GM12878 (cell line): ENCODE measurements at regions not wholly inside any gene's neighbourhood (a gene's known extent, or its start where the extent isn't known, plus 50 kb on each side); places are given as distances from the start of the nearest gene placed in this dataset.

Experiments
- ATAC-seq: fragments of 200-7000 bp; cut with Tn5 transposase; 3 replicates; pipeline ENCODE4 v1.9.1; 2020; ENCODE audit warnings: mild to moderate bottlenecking, moderate library complexity
- BruUV-seq: library from RNA; stranded (reverse); fragments of 400-500 nt; replicated peaks from 2 replicates; lab custom pipeline; 2021; lab: Mats Ljungman, UMichigan
- CTCF ChIA-PET: fragments of 300-600 bp; sonication (Branson Sonifier 250); formaldehyde crosslinking; extraction: SDS; loops from one replicate; lab custom pipeline; 2021; ENCODE audit warnings: inconsistent platforms; lab: Yijun Ruan, JAX
- POLR2A ChIA-PET: fragments of 350-600 bp; formaldehyde crosslinking; extraction: SDS; loops from one replicate; lab custom pipeline; 2021; ENCODE audit warnings: inconsistent platforms; lab: Charles Lee
- RAD21 ChIA-PET: fragments of 300-600 bp; sonication (Branson Sonifier 250); formaldehyde crosslinking; loops from one replicate; lab custom pipeline; 2023; ENCODE audit warnings: antibody characterized with exemption; ENCODE audit not compliant: unreplicated experiment; lab: Charles Lee
- SMC1A ChIA-PET: fragments of 300-600 bp; sonication (Branson Sonifier 250); formaldehyde crosslinking; loops from one replicate; lab custom pipeline; 2023; ENCODE audit not compliant: unreplicated experiment, uncharacterized antibody; lab: Charles Lee
- DNase-seq: peaks from one replicate; pipeline ENCODE4 v3.0.0-alpha.2; 2011; ENCODE audit warnings: low read depth, low spot score
- FAIRE-seq: peaks from 3 replicates; lab custom pipeline; 2011; peaks lifted over from hg19 to GRCh38; lab: Jason Lieb, UNC
- H2AFZ ChIP-seq: 2 replicates; pipeline ENCODE4 v1.6.0; 2011; ENCODE audit warnings: low read depth, low read length, control low read depth; ENCODE audit not compliant: control insufficient read depth
- H3K27ac ChIP-seq: 2 replicates; pipeline ENCODE4 v1.5.1; 2011; ENCODE audit warnings: control low read depth; ENCODE audit not compliant: control insufficient read depth, insufficient read depth
- H3K27me3 ChIP-seq, 2 experiments: replicated peaks in 1 of 2; 2 replicates each; pipeline versions ENCODE4 v1.6.0 to v1.6.1; 2011; ENCODE audit warnings: low read length in 1 of 2; ENCODE audit not compliant: control insufficient read depth in 2 of 2, insufficient read depth in 2 of 2
- H3K36me3 ChIP-seq, 2 experiments: 2 replicates each; pipeline ENCODE4 v1.5.1; 2011; ENCODE audit warnings: low read length in 1 of 2; ENCODE audit not compliant: control insufficient read depth in 2 of 2, insufficient read depth in 2 of 2
- H3K4me1 ChIP-seq: 2 replicates; pipeline ENCODE4 v1.6.1; 2011; ENCODE audit warnings: mild to moderate bottlenecking, low read length, moderate library complexity, mixed read lengths; ENCODE audit not compliant: control insufficient read depth, insufficient read depth
- H3K4me2 ChIP-seq: 2 replicates; pipeline ENCODE4 v1.6.0; 2011; ENCODE audit warnings: control low read depth; ENCODE audit not compliant: control insufficient read depth, insufficient read depth
- H3K4me3 ChIP-seq: fragments of 200-600 bp; sonication (generic); 2 replicates; pipeline ENCODE4 v1.5.1; 2016
- H3K79me2 ChIP-seq: 2 replicates; pipeline ENCODE4 v1.6.0; 2011; ENCODE audit warnings: low read length; ENCODE audit not compliant: control insufficient read depth, insufficient read depth
- H3K9ac ChIP-seq: 2 replicates; pipeline ENCODE4 v1.8.0; 2011; ENCODE audit warnings: low read length, control low read depth, mixed read lengths; ENCODE audit not compliant: control insufficient read depth, insufficient read depth
- H3K9me3 ChIP-seq: replicated peaks from 3 replicates; pipeline ENCODE4 v1.5.1; 2011; ENCODE audit warnings: mild to moderate bottlenecking, low read length; ENCODE audit not compliant: control insufficient read depth, insufficient read depth
- H4K20me1 ChIP-seq: 2 replicates; pipeline ENCODE4 v1.6.0; 2011; ENCODE audit not compliant: control insufficient read depth, insufficient read depth
- BHLHE40 ChIP-seq, 2 experiments: fragments of 450-650 bp in 1 of 2; IDR thresholded peaks; 2 replicates each; pipeline ENCODE4 v1.6.1; 2011 to 2017; ENCODE audit warnings: low read depth in 2 of 2, borderline replicate concordance in 1 of 2, improper control_type of control experiment in 1 of 2, low read length in 1 of 2, mild to moderate bottlenecking in 1 of 2
- CEBPB ChIP-seq, 2 experiments: fragments of 150-350 bp in 1 of 2; IDR thresholded peaks; 2 replicates each; pipeline ENCODE4 v1.6.1; 2012 to 2014; ENCODE audit warnings: low read depth in 2 of 2, low read length in 2 of 2, borderline replicate concordance in 1 of 2, inconsistent platforms in 1 of 2
- EGR1 ChIP-seq, 2 experiments: IDR thresholded peaks; 1 replicate in 1 of 2; 2 replicates in 1 of 2; pipeline ENCODE4 v1.6.1; 2011 to 2012; ENCODE audit warnings: low read depth in 2 of 2, low read length in 2 of 2, borderline replicate concordance in 1 of 2, mild to moderate bottlenecking in 1 of 2, moderate library complexity in 1 of 2
- IRF4 ChIP-seq: IDR thresholded peaks from 2 replicates; pipeline ENCODE4 v1.6.1; 2011; ENCODE audit warnings: low read depth, low read length
- POLR2A ChIP-seq: IDR thresholded peaks from 2 replicates; pipeline ENCODE4 v1.6.1; 2011; ENCODE audit warnings: low read depth, mild to moderate bottlenecking, low read length
- POLR2AphosphoS2 ChIP-seq: IDR thresholded peaks from 2 replicates; pipeline ENCODE4 v1.6.1; 2011; ENCODE audit warnings: low read depth, mild to moderate bottlenecking, low read length, improper control_type of control experiment, moderate library complexity
- SUZ12 ChIP-seq: fragments of 200-600 bp; sonication (generic); IDR thresholded peaks from one replicate; pipeline ENCODE4 v1.6.1; 2018; ENCODE audit warnings: antibody characterized with exemption, mild to moderate bottlenecking; ENCODE audit not compliant: unreplicated experiment
- ZNF384 ChIP-seq: IDR thresholded peaks from 2 replicates; pipeline ENCODE4 v1.6.1; 2012; ENCODE audit warnings: low read depth, mild to moderate bottlenecking, low read length, improper control_type of control experiment, borderline replicate concordance
- WGBS: methylation state at CpG from one replicate; pipeline ENCODE4 v1.1.6; 2016; ENCODE audit warnings: low lambda C conversion rate; ENCODE audit not compliant: insufficient replicate concordance, insufficient coverage; ENCODE audit errors: missing lambda C conversion rate; 5-methylcytosine and 5-hydroxymethylcytosine counted together
- in situ Hi-C: fragments of 300-500 bp; cut with MboI; formaldehyde crosslinking; loops from 9 replicates; pipeline ENCODE4 v1.14.3; 2018; ENCODE audit warnings: mixed read lengths
- intact Hi-C: fragments of 100-400 bp; cut with micrococcal nuclease; formaldehyde crosslinking; loops from one replicate; pipeline ENCODE4 v1.14.2; 2022; ENCODE audit not compliant: unreplicated experiment
- TF ChIP-seq, protein P1 (sequence below): fragments of 450-650 bp; IDR thresholded peaks from 2 replicates; pipeline ENCODE4 v1.6.1; 2017; ENCODE audit warnings: borderline replicate concordance

DNA sequence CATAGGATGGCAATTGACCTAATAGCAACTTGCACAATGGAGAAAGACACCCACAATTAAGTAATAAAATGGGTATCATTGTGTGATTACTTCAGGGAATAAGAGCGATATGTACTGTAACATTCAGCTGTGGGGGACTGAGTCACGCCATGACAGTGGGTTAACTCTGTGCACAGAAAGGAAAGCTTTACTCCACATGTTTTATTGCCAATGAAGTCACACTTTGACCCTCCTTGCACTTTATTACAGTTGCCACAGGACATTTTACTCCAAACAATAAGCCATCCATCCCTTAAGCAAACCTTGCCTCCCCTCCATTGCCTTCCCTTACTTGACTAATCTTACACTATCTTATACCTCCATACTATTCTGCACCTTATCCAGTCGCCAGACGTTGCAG lies 403.1 kb downstream of the VRK1 start (continued):
- TF ChIP-seq, protein P1, sequence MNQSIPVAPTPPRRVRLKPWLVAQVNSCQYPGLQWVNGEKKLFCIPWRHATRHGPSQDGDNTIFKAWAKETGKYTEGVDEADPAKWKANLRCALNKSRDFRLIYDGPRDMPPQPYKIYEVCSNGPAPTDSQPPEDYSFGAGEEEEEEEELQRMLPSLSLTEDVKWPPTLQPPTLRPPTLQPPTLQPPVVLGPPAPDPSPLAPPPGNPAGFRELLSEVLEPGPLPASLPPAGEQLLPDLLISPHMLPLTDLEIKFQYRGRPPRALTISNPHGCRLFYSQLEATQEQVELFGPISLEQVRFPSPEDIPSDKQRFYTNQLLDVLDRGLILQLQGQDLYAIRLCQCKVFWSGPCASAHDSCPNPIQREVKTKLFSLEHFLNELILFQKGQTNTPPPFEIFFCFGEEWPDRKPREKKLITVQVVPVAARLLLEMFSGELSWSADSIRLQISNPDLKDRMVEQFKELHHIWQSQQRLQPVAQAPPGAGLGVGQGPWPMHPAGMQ, result no peak
- TF ChIP-seq EGR1 (IDR thresholded peaks at IDR 0.05; ENCODE audit: borderline replicate concordance in 1 of 2, low read depth in 2 of 2, low read length in 2 of 2), result no peak

DNA sequence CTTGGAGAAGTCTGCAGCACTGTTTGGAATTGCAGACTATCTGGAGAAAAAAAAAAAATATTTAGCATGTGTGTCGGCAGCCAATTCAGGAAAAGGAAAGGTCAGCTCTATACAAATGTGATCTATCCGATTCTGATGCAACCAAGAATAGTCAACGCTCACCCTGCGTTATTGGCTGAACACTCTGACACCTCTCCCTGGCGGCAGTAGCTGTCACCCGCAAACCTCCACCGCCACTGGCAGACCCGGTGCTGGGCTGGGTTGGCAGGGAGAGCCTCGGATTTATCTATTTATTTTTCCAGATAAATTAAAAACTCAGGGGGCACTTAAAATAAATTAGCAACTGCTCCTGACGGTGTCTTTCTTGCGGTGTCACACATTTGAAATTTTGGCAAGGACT lies 409.7 kb downstream of the VRK1 start:
- 58% methylated on average over 11 of the region's 11 CpGs for WGBS
- DNase-seq (no peak), ATAC-seq (no peak), FAIRE-seq (no peak)
- no peak overlapping the region for H3K4me2 ChIP-seq
- CTCF ChIA-PET, result no interaction called here
- H3K79me2 ChIP-seq, result no peaks in the 10 kb centered on the region
- intact Hi-C loops, result no loop called here
- in situ Hi-C loops, result no loop called here
- H3K9me3 ChIP-seq, result no peaks in the 10 kb centered on the region
- no peaks in the 10 kb centered on the region for H4K20me1 ChIP-seq
- TF ChIP-seq ZNF384 (no peak), CEBPB (IDR thresholded peaks at IDR 0.05; ENCODE audit: borderline replicate concordance in 1 of 2, low read depth in 2 of 2, low read length in 2 of 2) (no peak), POLR2AphosphoS2 (no peak), POLR2A (no peak), SUZ12 (no peak), BHLHE40 (IDR thresholded peaks at IDR 0.05; ENCODE audit: borderline replicate concordance in 1 of 2, low read depth in 2 of 2, low read length in 1 of 2) (no peak), IRF4 (no peak)
- TF ChIP-seq, all 136 proteins: peak for 0
- no TSS peak for BruUV-seq
- H3K27me3 ChIP-seq, result no peaks in the 10 kb centered on the region
- no peak overlapping the region for H3K4me3 ChIP-seq
- POLR2A ChIA-PET, result no interaction called here
- no peak overlapping the region for H3K9ac ChIP-seq
- SMC1A ChIA-PET, result interaction anchor here (1.2 kb wide), 1 partner anchor 17 kb away, joined by 3 read pairs; no protein-coding TSS in a partner anchor
- H3K27ac ChIP-seq, result no peak overlapping the region
- no peak overlapping the region for H2AFZ ChIP-seq
- no peaks in the 10 kb centered on the region for H3K4me1 ChIP-seq
- H3K36me3 ChIP-seq, result no peaks in the 10 kb centered on the region
- RAD21 ChIA-PET, result no interaction called here
